T-helper 9 cell (primary cell): ENCODE measurements at regions not wholly inside any gene's neighbourhood (a gene's known extent, or its start where the extent isn't known, plus 50 kb on each side); places are given as distances from the start of the nearest gene placed in this dataset.

Experiments
- DNase-seq: peaks from one replicate; pipeline ENCODE4 v3.0.0-alpha.2; 2020

GRCh38 chr11:79918846-79919245 is 478.0 kb upstream of the TENM4 start:
- DNase-seq = no peak

- no peak for DNase-seq
These were observed 465.3 kb upstream of the TENM4 start for GRCh38 chr11:79906164-79906563.

GRCh38 chr11:79902493-79902892 is 461.7 kb upstream of the TENM4 start:
- DNase-seq = no peak

GRCh38 chr11:79897896-79898295 is 457.1 kb upstream of the TENM4 start:
- DNase-seq = no peak

GRCh38 chr11:79896258-79896657 is 455.4 kb upstream of the TENM4 start:
- DNase-seq = no peak

- DNase-seq = no peak
These were observed 453.3 kb upstream of the TENM4 start for GRCh38 chr11:79894111-79894510.

GRCh38 chr11:79890272-79890671 is 449.4 kb upstream of the TENM4 start:
- no peak for DNase-seq

- DNase-seq = no peak
These were observed 424.1 kb upstream of the TENM4 start for GRCh38 chr11:79864882-79865281.

- no peak for DNase-seq
These were observed 419.5 kb upstream of the TENM4 start for GRCh38 chr11:79860336-79860735.

- DNase-seq = no peak
These were observed 416.8 kb upstream of the TENM4 start for GRCh38 chr11:79857377-79858214.

- no peak for DNase-seq
These were observed 411.3 kb upstream of the TENM4 start for GRCh38 chr11:79852176-79852575.

- no peak for DNase-seq
These were observed 404.3 kb upstream of the TENM4 start for GRCh38 chr11:79845002-79845709.

GRCh38 chr11:79834015-79834414 is 393.2 kb upstream of the TENM4 start:
- DNase-seq = no peak

- DNase-seq = no peak
These were observed 389.6 kb upstream of the TENM4 start for GRCh38 chr11:79830446-79830845.

GRCh38 chr11:79829891-79830290 is 389.1 kb upstream of the TENM4 start:
- DNase-seq = no peak

GRCh38 chr11:79822766-79823165 is 381.9 kb upstream of the TENM4 start:
- no peak for DNase-seq

- no peak for DNase-seq
These were observed 372.7 kb upstream of the TENM4 start for GRCh38 chr11:79813551-79813950.

- no peak for DNase-seq
These were observed 368.7 kb upstream of the TENM4 start for GRCh38 chr11:79809487-79809886.

- DNase-seq = no peak
These were observed 366.7 kb upstream of the TENM4 start for GRCh38 chr11:79807506-79807905.

GRCh38 chr11:79796704-79797103 is 355.9 kb upstream of the TENM4 start:
- DNase-seq = no peak

- DNase-seq = no peak
These were observed 353.9 kb upstream of the TENM4 start for GRCh38 chr11:79794484-79795393.

GRCh38 chr11:79794057-79794456 is 353.2 kb upstream of the TENM4 start:
- DNase-seq = no peak

GRCh38 chr11:79786961-79787360 is 346.1 kb upstream of the TENM4 start:
- DNase-seq = no peak
